ENCODE measurements at regions not wholly inside any gene's neighbourhood (a gene's known extent, or its start where the extent isn't known, plus 50 kb on each side); places are given as distances from the start of the nearest gene placed in this dataset.

DNA sequence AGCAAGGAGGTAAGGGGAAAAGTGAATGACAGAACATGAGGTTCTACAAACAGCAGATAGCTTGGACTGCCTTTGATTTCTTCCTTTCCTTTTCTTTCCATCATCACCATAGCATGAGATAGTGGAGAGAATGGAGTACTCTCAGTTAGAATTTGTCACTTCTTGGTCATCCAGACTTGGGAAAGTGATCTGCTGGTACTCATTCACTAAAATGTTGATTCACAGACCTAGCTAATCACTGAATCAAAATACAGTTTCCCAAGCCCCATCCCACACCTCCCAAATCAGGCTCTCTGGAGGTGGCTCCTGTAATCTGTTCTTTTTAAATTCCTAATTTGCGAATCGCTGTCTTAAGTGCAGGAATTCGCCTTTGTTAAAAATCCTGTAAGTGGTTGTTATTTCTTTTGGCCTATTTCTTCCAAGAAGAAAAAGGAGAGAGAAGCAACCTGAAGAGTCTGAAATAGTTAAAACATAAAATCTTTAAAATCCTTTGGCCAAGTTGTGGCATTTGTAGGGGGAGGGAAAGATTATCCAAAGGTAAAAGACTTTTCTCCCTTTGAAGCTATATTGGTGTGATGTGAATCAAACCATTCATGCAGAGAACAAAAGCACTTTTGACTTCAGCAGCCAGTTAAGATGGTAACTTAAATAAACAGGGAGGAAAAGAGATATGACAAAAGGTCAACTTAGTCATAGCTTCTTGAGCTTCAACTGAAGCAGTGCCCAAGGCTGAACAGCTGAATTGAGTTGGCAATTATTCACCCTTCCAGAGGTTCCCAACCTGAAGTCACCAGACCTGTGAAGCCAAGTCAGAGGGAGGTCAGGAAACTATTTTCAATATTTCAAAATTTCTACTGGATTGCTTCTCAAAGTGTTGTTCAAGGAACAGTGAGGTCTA lies 255.1 kb upstream of the KRR1 start:
- TF ChIP-seq EZH2 (IDR thresholded peaks at IDR 0.05; ENCODE audit: insufficient read depth, poor library complexity, severe bottlenecking) (no peak), EZH2phosphoT487 (IDR thresholded peaks at IDR 0.05; ENCODE audit: insufficient read depth, low read depth) (no peak)
